ENCODE measurements at regions not wholly inside any gene's neighbourhood (a gene's known extent, or its start where the extent isn't known, plus 50 kb on each side); places are given as distances from the start of the nearest gene placed in this dataset.

DNA sequence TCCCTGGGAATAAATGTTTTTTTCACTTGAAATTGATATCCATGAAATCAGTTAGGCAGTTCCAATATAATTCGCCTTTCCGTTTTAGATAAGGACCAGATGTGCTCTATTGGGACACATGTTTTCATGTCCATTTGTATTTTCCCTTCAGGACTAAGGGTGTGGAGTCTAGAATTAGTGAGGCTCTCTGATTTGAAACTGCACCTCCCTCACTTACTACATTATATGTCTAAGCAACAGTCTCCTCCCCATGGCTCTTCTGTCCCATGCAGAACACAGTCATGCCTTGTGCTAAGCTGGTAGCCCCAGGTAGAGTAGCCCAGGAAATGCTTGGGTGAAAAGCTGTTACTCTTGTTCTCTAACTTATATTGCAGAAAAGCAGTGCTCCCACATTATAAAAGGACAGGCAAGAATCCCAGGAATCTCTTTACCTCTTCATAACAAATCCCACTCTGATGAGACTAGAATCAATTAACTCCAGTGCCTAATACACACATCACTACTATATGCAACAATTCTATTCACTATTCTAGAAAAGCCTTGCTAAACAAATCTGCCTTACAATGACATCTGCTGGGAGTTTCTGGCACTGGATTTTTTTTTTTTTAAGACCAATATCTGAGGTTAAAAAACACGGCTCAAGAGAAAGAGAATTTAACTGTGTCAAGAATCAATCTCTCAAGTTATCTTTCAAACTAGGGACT lies 293.9 kb downstream of the SNX13 start:
- no peak for DNase-seq (ENCODE audit: low spot score)

DNA sequence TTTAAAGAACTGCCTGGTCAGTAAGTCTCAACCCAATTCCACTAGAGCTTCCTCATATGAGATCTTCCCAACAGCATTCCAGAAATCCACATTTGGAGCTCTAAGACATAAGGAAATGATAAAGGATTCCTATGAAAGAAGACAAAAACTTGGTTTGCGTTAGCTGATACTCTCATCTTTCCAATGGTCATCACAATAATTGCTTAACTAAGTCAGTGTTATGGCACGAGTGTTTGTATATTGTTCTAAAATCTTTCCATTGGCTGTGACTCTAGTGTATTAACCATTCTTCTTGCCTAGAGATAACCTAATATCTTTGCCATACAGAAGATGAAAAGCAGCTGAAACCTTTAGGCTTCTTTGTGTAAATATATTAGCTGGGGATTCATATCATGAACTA lies 289.0 kb downstream of the SNX13 start:
- no peak for DNase-seq (ENCODE audit: low spot score)

DNA sequence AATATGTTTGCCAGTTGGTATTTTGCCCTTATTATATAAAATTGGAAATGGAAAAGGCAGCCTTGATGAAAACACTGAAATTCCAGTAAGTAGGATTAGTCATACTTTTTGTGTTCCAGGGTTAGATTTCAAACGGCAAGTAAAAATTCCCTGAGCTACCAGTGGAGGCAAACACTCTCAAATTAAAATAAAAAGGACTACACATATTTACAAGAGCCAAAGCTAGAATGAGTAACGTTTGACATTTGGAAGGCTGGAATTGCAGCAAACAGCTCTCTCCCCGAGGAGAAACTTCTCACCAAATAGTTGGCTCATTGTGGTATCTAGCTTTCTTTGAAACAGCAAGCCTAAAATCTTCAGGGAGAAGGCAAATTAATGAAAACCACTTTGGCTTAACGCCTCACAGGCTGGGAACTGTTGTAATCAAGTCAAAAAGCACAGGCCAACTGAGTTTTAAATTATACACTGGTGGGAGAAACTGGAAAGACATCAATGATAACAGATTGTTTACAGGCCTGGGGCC lies 288.4 kb downstream of the SNX13 start:
- no peak for DNase-seq (ENCODE audit: low spot score)

DNA sequence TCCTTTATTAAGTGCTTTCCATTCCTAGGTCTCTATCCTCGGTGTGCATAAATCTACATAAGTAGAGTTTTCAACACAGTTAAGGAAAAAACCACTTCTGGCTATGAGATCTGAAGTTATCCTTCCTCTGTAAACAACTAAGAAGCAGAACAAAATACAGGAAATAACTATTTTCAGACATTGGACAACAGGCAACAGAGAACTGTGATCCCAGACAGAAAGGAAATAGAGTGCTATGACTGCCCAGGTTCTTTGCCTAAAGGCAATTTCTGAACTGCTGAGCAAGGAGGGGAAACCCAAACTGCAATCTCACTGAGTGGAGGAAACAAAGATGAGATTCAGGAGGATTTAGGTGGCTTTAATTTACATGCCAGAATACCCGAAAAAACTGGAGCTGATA lies 285.4 kb downstream of the SNX13 start:
- no peak for DNase-seq (ENCODE audit: low spot score)

DNA sequence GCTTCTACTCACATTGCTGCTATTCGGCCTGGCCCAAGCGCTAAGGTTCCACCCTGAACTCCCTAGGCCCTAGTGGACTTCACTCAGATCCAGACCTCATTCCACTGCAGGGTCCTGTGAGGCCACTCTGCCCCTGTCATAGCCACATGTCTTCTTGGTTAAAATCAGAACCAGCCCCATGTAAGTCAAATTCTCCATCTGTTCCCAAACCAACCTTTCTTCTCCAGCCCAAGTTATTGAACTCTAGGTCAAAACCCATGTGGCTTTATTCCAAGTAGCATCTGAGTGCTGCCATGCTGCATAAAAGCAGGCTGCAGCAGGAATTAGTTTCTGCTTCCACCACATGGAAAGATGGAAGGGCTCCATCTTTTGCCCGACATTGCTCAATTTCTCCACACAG lies 281.2 kb downstream of the SNX13 start:
- DNase-seq (ENCODE audit: low spot score), result no peak

DNA sequence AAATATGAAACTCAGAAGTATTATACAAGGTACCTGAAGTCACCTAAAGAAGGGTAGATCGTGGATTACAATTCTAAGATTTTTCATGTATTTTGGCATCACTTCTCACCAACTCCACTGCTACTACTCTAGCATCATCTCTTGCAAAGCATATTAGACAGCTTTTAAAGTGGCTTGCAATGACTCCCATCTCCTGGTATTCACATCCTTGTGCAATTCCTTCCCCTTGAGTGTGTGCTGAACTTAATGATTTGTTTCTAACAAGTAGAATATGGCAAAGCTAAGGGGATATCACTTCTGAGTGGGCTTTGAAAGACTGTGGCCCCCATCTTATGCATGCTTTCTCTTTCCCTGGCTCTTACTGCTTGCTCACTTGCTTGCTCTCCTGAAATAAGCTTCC lies 280.2 kb downstream of the SNX13 start:
- no peak for DNase-seq (ENCODE audit: low spot score)

DNA sequence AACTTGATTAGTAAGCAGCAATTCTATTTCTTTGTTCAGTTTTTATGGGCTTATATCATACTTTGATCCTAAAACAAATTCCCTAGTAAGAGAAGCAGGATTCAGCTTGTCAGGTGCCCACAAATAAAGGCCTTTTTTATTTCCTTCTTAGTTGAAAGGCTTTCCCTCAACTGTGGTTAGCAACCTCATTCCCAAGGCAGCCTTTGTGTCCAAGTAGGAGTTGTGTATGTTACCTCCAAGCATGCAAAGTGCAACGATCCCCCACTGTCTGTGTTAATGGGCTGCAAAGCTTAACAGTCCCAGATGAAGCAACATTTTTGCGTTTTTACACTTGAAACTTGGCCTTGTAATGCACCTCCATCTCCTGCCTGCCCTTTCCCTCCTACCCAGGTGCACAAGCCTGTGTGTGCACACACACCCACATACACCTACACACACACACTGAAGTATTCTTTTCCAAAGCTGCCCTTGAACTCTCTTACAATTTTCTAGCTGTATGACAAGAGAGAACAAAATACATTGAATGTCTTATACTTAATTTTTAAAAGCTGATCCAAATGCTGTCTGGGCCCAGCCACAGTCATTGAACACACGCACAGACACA lies 278.2 kb downstream of the SNX13 start:
- no peak for DNase-seq (ENCODE audit: low spot score)

DNA sequence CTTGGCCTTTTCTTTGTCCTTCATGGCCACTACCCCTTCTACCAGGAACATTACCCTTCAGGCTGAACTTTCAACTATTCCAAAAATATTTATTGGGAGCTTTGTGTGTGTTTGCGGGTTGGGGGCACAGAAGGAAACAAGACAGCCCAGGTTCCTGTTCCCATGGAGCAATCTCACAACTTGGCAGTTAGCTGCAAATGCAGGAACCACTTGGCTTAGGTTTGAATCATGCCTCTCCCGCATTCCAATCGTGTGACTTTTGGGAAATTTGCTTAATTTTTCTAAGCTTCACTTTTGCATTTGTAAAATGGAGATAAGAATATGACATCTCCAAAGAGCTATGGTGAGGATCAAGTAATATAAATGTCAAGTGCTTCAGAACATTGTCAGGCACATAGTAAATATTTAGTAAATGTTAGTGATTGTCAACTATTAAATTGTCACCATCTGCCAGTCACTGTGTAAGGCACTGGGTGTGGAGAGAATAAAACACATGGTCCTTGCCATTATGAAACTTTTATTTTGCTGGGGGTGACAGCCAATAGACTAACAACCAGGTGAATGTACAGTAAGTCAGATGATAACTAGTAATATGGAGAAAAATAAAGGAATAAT lies 277.1 kb downstream of the SNX13 start:
- no peak for DNase-seq (ENCODE audit: low spot score)

DNA sequence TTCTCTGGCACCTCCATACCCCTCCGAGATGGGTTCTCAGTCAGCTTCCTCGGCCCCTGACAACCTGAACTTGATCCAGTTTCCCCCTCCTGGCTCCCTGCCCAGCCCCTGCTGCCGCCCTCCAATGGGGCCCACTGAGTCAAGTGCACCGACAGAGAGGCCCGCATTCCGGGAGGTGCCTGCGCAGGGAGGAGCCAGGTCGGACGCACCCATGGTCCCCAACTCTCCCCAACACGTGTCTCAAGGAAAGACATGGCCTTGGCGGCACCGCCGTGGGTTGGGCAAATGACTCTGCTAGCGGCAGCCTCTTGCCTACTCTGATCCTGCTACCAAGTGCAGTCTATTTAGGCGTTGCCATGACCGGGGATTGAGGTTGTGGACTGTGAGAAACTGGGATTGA lies 275.3 kb downstream of the SNX13 start:
- DNase-seq (ENCODE audit: low spot score), result no peak

DNA sequence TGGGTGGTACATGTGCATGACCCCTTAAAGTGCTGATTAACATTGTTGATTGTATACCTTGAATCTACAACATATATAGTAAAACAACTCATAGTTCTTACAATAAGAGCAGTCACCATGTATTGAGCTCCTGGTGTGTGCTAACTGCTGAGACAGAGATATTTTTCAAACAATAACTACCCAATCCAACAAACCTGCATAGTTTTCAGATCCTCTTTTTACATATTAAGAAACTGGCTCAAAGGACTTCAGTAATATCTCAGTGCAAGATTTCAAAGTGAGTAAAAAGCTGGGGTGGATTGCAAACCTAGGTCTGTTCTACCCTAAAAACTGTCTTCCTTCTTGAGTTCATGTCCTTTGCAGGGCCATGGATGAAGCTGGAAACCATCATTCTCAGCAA lies 272.2 kb downstream of the SNX13 start:
- no peak for DNase-seq (ENCODE audit: low spot score)

DNA sequence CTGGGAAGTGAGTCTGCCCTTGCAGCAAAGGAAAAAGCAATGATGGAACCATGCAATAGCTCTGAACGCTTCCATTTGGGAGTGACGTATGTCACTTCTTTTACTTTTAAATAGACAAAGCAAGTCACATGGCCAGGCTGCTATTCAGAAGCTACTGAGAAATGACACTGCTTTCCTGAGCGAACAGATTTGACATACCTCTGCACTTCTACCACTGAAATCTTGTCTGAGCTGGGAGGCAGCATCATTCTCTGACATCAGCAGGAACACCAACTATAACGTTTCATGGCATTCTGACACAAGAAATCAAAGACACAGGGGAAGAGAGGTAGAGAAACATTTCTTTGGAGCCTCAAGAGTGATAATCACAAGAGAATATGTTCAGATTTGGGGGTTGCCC lies 271.1 kb downstream of the SNX13 start:
- no peak for DNase-seq (ENCODE audit: low spot score)

DNA sequence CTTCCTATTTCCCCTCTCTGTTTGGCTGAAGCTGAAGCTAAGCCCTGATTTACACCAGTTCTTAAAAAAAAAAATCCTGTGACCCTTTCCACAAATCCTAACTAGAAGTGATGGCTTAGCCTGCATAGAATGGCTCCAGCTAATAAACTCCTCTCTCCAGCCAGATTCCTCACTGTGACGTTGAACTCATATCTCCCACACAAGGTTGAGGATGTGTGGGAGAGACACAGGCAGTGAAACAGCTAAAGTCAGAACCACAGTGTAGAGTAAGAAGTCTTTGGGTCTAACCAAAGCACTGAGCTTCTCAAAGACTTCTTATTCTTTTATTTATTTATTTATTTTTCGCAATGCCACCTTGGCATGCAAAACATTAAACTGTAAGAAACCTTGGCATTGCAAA lies 268.3 kb downstream of the SNX13 start:
- no peak for DNase-seq (ENCODE audit: low spot score)

DNA sequence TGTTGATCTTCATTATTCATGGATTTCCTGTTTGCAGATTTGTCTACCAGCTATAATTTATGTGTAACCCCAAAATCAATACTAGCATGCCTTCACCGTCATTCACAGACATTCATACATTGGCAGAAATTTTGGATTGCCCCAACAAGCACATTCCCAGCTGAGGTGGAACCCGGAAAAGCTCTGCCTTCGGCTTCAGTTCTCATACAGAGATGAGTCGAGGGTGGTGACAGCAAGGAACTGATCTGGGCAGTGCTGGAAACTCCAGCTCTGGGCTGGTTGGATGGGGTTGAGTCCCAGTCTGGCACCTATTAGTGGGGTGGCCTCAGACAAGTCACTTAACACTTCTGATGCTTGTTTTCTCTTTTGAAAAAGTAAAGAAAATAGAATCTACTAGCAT lies 267.5 kb downstream of the SNX13 start:
- no peak for DNase-seq (ENCODE audit: low spot score)

DNA sequence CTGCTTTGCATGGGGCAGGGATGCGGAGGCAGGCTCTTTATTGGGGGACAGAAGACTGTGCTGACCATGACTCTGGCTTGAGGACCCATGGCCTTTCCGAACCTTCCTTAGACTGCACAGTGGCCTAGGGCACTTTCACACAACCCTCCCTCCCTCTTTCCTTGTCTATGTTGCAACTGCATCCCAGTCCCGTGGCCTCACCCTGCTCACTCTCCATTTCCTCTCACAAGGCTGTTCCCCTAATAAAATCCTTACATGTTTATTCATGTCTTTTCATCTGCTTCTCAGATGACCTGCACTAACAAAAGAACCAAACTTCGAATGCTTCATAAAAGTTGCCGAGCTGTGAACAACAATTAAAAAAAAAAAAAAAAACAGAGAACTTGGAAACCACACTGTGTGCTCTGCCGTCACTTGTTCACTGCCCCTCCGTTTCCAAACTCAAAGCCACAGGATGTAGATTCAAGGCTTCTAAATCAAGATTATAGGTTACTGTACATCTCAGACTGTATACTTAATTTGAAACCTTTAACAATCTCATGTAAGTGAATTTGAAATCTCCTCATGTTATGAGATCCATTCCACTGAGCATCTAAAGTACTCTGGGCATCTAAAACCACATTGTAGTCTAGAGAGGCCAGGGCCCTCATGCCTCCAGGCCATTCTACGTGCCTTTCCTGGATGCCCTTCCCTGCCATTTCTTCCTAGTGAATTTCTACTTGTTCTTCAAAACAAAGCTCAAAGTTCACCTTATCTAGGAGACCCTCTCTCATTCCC lies 265.9 kb downstream of the SNX13 start:
- no peak for DNase-seq (ENCODE audit: low spot score)

DNA sequence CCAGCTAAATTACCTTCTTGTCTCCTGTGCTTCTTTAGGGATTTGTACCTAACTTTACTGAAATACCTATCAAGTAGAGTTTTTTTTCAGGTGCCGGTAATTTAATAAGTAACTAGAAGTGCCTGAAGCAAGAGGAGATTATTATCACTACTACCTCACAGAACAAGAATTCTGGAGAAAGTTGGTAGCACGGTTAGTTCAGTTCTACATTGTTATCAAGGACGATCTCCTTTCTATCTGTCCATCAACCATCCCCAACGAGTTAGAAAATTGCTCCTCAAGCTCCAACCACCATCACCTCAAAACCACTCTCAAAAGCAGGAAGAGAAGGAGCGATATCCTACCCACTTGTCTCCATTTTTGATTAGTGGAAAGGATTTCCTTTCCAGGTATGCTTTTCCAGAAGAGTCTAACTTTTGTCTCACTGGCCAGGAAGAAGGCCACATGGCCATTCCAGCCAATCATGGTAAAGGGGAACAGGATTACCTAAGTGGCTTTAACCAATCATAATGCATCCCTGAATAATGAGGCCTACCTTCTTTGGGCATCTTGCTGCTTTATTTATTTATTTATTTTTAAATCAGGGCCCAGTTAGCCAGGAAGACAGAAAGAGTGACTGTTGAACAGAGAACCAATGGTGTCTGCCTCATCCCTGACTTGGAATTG lies 265.2 kb downstream of the SNX13 start:
- DNase-seq (ENCODE audit: low spot score), result no peak

DNA sequence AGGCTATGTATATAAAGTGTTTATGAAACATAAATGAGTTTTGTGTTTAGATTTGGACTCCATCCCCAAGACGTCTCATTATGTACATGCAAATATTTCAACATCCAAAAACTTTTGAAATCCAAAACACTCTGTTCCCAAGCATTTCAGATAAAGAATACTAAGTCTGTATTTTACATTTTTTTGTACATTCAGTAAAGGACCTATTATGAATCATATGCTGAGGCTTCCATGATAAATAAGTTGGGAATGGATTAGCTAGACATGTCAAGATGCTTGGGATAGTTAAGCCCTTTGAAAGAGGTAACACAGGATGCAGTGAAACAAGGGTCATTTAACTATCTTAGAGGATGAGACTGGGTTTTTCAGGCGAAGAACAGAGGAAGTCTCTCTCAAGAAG lies 262.9 kb downstream of the SNX13 start:
- no peak for DNase-seq (ENCODE audit: low spot score)

DNA sequence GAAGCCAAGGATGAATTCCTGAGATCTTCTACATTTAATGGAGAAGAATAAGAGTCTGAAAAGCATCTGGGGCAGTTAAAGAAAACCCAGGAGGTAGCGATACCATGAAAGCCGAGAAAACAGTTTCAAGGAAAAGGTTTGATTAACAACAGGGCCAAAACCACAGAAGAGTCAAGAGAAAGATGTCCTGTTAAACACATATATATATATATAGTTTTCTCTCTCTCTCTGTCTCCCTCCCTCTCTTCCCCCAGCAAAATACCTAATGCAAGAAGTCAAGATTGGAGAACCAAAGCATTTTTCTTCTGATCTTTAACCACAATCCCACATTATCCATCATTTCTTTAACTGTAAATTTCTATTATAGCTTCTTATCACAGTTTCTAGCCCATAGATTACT lies 261.4 kb downstream of the SNX13 start:
- no peak for DNase-seq (ENCODE audit: low spot score)

DNA sequence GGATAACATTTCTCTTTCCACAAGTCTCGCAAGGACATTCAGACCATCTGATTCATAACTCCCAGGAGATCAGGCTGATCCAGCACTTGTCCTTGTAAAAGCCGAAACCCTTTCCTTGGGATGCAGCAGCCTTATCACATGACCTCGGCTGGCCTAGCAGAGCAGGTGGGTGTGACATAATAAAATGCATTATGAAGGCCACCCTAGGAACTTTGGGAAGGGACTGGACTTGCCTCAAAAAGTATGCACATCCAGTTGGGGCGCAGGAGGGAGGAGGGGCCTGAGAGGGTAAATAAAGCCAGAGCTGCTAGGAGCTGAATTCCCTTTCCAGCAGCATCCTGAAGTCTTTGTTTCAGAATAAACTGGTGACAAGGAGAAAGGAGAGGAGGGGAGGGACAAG lies 260.8 kb downstream of the SNX13 start:
- DNase-seq (ENCODE audit: low spot score), result peak; percentile 51

DNA sequence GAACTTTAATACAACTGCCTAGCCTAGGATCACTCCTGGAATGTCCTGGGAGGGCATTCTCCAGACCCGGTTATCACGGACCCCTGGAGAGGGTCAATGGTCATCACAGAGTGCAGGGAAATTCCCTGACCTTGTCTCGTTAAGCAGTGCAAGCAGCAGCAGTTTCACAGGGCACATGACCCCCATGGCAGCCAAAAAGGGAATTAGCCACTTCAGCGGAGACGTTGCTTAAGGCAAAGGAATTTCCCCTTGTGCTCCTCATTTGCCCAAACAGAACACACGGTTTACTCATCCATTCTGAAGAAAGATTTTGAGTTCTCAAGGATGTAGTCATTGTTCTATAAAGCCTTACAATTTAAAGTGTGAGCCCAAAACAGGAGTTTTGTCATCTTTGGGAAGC lies 260.3 kb downstream of the SNX13 start:
- no peak for DNase-seq (ENCODE audit: low spot score)

DNA sequence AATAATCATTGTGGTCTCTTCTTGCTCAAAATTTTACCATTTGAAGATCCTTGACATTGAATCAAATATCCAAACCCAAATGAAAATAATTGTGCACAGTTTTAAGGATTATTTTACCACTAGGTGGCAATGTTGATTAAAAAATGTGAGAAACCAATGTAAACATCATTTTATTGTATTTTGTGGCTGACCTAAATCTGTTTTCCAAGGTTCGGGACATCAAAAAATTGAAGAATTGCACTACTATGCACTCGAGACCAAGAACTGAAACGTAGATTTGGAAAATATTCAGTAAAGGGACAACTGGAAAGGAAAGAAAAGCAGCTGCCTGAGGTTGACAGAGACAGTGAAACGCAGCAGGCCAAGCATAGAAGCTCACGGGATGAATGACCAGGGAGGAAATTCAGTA lies 259.3 kb downstream of the SNX13 start:
- peak; percentile 47 for DNase-seq (ENCODE audit: low spot score)

DNA sequence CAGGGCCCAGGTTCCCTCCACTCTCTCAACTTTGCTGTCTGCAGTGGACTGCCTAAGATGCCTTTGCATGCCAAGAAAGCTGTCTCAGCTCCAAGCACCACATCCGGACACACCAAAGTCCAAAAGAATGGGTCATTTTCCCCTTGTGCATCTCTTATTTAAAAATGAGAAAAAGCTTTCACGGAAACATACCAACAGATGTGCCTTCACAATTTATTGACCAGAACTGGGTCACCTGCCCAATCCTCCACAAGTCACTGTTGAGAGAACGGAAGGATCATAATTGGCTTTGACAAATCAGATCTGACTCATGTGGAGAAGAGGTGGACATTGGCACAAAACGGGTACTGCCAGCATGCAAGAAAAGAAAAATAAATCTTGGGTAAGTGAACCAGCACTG lies 258.3 kb downstream of the SNX13 start:
- DNase-seq (ENCODE audit: low spot score), result no peak

DNA sequence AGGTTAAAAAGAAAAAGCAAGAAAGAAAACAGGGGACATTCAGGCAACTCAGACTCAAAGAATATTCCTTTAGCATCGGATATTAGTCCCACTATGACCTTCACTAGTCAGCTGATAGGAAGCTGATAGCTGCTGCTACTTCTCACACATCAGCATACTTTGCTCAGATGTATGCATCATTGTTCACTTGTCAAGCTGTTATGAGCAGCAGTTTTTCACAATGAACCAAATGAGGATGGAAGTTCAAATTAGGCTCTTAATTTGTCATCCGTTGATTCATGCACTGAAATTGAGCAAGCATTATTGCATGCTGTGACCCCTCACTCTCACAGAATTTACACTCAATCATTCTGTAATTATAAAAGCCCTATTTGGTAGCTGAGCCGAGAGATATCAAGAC lies 257.7 kb downstream of the SNX13 start:
- DNase-seq (ENCODE audit: low spot score), result no peak
